Kidney tubule cell (primary cell): ENCODE measurements at regions not wholly inside any gene's neighbourhood (a gene's known extent, or its start where the extent isn't known, plus 50 kb on each side); places are given as distances from the start of the nearest gene placed in this dataset.

ENCODE experiments used
- DNase-seq: peaks from one replicate; pipeline ENCODE4 v3.0.0-alpha.2; 2018; ENCODE audit warnings: low spot score

DNA sequence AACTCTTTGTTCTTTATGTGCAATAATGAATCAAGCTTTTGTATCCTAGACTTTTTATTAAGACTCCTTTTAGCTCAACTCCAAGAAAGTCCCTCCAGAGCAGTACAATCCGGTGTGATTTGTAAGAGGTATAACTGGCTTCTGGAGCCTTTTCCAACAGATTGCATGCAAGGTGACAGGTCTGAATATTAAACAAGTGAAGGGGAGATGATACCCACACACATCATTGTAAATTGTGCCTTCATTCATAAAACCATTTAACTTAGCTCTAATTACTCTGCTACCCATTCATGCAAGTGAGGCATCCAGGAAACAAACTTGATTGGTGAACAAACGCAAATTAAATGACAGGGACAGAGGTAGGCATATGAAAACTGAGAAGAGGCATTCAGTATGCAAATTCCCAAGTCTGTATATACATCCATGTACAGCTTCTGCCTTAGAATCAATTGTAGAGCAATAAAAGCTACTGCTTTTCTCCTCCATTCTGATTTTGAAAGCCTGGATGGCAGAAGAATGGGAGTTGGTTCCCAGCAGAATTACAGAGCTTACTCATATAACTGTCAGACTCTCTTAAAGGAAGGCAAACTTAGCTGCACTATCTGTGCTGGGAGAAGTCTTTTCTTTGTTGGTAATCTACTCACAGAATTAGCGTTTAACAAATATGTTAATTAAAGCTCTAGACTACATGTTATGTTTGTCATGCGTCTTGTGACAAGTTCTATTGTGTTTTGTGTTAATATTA is 261.0 kb upstream of the CDH6 start:
- no peak for DNase-seq

DNA sequence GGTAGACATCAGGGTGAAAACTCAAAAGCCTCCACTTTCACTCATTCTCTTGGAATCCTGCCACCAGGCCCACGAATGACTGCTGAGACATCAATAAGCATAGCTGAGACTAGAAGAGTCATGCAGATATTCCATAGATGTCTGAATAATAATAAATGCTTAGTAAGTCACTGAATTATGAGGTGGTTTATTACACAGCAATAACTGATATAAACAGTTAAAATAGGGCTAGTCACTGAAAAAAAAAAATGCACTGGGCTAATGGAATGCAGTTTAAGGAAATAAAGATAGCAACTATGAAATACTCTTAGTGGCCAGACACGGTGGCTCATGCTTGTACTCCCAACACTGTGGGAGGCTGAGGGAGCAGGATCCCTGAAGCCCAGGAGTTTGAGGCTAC is 262.8 kb upstream of the CDH6 start:
- DNase-seq, result peak; percentile 68

DNA sequence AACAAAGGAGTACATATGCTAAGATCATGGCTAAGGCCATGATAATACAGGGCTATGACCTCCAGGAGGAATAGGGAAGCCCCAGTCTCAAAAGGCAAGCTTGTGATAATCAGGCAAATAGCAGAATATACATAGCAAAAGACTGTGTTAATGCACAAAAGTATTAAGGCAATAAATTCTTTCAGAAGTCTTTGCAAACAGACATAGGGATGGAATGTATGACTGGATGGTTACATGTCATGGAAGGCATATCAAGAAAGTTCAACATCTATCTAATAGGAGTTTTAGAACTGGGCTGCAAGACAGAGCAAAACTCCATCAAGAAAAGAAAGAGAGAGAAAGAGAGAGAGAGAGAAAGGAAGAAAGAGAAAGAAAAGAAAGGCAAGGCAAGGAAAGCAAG is 264.5 kb upstream of the CDH6 start:
- DNase-seq, result no peak

DNA sequence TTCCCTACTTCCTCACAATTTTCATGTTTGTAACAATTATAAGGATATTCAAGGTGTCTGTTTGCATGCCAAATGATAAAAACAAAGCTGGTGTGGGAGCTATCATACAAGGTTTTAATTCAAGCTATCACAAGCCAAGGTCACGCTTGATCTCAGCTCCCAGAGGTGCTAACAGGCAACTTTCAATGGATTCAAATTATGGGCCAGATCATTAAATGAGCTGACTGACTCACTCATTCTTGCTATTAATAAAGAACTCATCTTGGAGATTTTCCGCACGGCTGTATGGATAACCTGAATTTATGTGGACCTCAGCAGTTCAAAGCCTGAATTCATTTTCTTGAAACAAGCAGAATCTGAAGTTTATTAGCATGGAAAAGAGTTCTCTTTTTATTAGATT is 267.3 kb upstream of the CDH6 start:
- peak; percentile 24 for DNase-seq

DNA sequence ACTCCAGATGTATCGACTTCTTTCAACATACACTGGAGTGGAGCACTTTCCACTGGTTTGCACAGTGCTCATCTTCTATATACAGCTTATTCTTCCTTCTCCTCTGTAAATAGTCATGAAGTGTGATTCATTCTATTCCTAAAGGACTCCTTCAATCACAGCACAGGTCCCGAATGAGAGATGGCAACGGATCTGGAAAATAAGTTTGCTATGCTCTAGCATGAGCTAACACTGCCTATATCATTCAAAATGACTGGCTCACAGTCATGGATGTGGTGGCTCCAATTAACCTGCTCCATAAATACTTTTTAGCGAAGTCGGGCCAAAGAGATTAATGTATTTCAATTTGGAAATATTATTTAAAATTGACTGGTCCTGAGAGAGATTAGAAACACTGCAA is 272.1 kb upstream of the CDH6 start:
- no peak for DNase-seq

DNA sequence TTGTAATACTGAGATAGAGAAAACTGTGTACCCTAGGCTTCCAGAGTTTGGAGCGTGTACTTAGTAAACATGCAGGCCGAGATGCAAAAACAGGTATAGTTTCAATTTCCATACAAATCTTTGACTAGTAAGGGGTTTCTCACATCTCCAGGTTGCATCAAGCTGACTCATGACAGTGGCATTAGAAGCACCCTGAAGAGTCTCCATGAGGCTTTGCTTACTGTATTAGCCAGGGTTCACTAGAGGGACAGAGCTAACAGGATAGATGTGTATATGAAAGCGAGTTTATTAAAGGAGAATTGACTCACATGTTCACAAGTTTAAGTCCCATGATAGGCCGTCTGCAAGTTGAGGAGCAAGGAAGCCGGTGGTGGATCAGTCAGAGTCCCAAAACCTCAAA is 275.3 kb upstream of the CDH6 start:
- peak; percentile 83 for DNase-seq

DNA sequence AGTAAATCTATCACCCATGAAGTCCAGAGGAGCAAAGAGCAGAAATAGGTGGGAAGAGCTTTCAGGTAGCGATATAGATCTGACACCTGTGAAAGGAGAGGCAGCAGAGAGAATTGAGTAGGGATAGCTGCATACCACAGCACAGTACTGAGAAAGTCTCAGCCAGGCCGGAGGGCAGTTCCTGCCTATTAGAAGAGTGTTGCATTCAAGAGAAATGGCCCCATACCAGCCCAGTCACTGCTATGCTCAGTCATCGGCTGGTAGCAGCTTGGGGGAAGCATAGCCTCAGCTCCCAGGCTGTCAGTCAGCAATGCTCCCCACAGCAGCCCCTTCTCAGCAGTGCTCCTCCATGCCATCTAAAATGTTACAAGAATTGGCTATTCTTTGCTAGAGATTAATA is 285.1 kb upstream of the CDH6 start:
- DNase-seq, result no peak

DNA sequence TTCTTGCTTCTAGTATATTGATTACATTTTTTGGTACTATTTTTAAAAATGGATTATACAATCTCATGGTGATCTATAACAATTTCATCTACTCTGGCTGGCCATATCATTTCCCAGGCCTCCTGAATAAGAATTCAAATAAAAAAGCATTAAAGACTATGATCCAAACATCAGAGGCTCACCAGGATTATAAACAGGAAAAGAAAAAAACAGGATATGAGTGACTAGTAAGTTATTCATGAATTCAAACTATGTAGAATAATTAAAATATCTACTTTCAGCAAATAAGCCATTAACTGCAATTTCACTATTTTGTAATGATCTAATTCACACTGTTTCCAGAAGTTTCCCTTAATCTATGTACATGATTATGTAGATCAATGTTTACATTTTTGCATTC is 293.1 kb upstream of the CDH6 start:
- no peak for DNase-seq

DNA sequence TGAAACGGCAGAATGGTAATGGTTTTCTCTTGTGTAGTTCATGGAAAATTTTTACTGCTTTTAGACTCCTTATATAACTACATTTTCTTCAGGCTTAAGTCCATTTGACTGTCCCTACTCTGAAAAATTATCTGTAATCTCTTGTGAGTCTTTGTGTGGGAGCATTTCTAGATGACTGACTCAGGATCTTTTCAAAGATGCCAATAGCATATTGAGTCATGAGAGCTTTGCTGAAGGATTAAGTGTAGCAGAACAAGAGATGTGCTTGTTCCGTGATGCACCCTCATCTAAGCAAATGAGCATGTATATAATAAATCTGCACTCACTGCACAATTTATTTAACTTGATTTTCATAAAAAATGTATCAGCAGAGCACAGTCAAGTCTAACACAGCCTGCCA is 298.7 kb upstream of the CDH6 start:
- peak; percentile 65 for DNase-seq

DNA sequence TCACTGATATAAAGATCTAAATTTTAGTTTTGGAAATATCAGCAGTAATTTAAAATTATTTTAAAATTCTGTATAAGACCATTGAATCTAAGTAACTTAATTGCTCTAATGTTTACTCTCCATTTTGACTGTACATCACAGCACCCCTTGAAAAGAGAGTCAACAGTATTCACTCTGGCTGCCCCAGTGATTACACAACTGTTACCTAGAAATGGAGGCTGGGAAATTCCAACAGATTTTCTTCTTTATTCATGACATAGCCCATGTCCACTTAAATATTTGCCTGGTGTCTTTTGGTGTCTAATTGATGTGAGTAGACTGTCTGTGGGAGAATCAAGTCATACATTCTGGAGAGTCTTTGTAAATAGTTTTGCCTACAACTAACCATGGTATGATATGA is 301.8 kb upstream of the CDH6 start:
- DNase-seq, result no peak

DNA sequence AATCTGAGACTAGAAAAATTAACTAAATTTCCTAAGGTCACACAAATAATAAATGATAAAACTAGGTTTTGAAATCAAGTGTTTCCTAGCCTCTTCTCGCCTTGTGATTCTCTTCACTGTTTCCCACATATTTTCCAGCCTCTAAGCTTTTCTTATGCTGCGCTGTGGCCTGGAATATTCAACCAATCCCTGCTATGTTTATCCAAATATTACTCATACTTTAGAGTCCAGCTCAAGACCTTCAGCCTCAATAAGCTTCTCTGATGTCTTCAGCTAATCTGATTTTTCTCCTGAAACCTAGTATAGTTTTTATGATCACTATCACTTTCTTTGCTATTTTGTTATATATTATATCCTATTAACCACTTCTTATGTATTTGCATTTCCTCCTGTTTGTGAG is 303.1 kb upstream of the CDH6 start:
- DNase-seq, result no peak

DNA sequence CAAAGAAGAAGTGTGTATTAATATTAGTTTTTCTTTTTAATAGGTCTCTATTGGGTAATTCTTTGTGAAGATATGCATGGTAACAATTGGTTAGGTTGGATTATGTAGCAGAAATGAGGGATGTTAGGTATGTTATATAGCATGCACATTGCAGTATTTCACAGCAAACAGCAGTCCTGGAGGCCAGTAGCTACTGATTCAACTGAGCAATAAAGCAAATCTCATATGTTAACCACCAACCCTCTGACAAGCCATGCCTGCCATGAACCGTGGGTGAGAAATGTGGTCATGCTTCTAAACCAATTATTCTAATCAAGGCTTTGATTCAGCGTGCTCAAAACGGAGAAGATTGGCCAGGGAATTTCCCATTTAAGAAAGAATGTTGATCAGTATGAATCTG is 313.0 kb upstream of the CDH6 start:
- peak; percentile 7 for DNase-seq

DNA sequence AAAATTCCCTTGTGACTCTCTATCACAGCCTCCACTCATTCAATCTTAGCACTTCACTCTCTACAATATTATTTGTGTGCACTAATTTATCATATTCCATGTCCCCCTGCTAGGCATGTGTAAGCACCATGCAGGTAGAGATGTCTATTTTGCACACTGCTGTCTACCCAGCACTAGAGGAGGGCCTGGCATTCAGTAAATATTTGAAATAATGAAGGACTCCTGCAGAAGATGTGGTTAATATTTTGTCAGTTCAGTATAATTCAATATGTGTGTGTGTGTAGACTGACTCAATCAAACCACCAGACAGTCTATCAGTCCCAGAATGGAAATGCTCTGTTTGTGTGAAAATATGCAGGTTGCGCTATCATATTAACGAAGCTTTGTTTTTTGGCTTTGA is 313.6 kb upstream of the CDH6 start:
- no peak for DNase-seq

DNA sequence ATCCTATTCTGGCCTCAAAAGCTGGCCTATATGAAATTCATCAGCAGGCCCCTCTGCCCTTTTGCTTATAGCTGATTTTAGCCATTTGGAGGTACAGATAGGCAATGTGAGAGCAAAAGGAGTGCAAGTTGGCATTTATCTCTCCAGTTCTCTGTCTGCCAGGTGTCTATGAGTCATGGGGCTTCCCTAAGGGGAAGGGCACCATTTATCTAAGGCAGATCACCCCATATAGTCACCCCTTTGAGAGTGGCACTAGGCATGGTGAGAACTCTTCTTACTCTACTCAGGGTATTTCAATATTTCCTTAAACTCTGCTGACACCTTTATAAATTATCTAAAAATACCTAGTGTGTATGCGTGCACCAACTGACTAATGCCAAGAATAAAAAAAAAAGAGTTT is 314.7 kb upstream of the CDH6 start:
- DNase-seq, result peak; percentile 18

DNA sequence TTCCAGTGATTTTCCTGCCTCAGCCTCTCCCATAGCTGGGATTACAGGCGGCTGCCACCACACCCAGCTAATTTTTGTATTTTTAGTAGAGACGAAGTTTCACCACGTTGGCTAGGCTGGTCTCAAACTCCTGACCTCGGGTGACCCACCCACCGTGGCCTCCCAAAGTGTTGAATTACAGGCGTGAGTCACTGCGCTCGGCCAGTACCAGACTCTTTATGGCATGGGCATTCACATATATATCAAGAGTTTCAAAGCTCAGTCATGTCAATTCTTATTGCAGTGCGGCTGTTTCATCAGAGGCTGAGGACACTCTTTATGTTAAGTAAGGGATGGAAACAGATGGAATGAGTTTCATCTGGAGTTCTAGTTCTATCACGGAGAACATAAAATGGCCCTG is 315.2 kb upstream of the CDH6 start:
- DNase-seq, result no peak

DNA sequence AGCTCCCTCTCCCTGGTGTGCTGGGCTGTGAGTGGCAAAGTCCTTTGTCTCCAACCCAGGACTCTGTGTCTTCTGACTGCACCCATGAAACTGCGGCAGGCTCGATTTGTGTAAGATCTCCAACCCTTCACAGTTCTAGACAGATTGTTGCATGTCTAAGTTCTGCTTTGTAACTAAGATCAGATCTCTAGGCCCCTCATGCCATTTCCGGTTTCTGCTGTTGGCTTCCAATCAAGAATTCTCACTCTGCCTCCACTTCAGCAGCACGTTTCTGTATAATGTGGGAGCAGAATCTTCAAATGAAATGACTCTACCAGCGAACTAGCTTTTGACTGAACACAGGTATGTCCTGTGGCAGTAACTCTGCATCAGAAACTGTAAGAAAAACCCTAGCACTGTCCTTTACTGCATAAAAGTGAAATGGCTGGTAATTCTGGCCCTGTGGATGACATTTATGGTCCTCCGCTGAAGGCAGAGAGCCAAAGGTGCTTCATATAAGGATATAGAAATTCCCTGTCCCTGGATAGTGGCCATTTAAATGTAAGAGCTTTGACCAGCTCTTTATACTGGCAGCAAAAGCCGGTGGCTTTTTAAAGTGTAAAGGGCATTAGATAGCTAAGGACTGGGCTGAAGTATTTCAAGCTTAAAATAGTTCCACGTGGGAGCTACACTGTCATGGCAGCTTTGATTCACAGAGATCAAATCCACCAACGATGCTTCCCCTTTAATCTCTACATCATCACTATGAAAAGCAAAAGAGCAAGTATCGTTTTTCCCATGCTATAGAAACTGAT is 319.0 kb upstream of the CDH6 start:
- no peak for DNase-seq

DNA sequence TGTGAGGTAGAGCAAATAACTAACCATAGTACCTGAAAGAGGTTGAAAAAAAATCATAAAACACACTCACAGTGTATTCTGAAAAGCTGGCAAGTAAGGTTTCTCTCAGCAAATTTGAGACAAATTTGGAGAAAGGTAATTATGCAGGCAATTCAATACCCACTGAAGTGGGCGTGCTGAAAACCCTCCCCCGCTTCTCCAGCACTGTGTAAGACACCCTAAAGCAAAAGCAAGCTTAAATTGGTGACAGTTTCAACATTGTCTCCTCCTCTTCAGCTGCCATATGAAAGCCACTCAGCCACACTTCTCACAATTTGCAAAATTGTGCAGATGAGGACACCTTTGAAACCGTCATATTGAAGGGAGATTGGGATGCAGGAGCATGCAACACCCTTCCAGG is 322.3 kb upstream of the CDH6 start:
- DNase-seq, result no peak

DNA sequence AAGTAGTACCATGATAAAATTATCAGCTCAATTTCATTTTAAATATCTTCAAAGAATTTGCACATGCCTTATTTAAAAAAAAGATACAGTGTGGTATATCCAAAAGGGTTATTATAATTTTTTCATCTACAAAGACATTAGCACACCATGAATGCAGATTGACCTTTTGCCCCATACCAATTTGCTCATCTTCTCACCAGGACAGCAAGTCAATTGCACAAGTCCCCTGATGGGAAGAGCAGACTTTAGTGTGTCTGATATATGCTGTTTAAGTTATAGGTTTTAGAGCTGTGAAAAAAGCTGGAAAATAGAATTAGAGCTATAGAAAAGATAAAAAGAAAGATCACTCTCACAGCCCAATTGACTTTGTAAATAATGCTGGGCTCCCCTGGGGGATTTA is 325.8 kb upstream of the CDH6 start:
- DNase-seq, result no peak

DNA sequence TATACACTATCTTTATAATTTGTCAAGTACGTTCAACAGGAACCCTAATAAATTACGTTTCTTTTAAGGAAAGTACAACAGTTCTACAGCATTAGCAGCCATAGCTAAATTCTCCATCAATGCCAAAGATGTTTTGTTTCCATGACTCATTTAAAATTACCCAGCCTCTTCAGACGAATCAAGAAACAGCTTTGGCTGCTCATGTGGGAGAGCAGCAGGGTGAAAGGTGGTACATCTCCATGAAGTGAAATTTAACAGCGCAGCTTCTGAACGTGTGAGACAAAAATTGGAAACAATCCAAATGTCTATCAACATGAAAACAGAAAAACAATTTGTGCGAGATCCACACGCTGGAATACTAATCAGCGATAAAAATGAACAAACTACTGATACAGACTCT is 327.3 kb upstream of the CDH6 start:
- DNase-seq, result no peak

DNA sequence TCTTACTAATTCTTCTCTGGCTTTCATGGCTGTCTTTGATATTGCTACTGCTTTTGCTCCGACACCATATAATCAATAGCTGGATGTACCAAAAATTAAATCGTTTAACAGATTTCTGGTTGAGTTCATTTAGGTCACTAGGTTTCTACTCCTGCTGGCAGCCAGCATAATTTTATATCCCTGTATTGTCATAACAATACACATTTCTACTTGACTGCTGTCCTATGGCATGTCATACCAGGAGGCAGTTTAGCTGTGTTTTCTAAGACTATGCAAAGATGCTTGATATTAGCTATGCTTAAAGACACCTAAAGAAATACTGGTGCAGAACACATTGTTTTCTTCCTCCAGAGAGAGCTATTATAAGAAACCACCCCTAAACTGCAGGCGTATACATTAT is 337.2 kb upstream of the CDH6 start:
- no peak for DNase-seq

DNA sequence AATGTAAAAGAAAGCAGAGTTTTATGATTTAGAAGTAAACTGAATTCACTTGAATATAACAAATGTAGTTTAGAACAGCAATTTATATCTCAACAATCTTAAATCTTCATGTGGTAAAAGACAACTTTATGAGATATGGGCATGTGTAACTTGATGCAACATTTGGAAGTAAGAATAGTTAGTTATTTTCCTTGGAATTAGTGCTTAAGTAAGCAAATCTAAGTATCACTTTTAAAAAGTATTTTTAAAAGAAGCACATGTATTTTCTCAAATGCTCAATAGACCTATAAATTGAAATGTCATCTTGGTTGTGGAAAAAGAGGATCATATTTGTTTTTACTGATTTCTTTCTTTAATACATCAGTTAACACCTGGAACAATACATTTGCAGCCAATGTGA is 340.3 kb upstream of the CDH6 start:
- DNase-seq, result no peak

DNA sequence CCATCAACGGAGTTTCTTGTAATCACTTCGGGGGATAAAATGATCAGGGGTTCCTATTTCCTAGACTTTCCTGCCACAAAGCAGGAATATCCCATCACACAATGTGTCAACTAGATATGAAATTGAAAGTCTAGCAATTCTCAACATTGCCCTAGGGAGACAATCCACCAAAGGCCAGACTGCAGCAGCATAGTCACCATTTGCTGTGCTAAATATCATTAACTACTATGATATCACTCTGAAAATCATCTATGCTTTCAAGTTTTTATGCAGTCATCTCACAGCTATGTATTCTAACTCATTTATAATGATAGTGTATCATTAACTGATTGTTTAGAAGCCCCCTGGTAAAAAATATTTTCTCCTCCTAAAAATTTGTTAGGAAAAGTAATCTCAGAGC is 342.6 kb upstream of the CDH6 start:
- DNase-seq, result peak; percentile 67

DNA sequence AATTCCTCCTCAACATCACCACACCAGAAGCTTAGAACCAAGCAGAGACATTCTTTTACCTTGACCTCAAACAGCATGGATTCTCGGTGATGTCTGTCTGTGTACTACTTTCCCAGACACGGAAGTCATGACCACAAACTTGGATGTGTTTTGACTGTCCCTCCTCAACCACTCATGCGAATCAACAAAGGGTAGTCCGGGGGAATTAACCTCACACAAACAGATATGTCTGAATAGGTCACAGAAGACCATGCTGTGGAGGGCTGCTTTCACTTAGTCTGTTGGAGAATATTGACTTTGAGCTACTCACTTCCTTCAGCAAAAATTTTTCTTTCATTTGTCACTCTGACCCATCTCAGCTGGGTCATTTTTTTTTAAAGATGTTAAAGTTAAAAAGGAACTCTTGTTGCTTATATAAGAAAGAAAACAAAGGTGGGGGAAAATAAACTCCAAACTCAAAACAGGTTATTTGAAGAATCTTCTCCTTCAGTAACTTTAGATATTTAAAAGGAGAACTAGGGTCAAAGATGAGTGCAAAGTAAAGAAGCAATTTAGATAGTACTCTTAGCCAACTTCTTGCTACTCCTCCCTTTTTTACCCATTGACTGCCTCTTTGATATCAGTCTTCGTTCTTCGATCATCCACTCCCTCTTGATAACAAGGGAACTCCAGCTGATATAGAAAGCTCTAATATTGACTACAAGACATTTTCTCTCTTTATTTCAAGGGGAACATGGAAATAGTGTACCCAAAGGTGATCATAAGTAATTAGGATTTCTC is 343.4 kb upstream of the CDH6 start:
- DNase-seq, result peak; percentile 99
